ENCODE measurements at regions not wholly inside any gene's neighbourhood (a gene's known extent, or its start where the extent isn't known, plus 50 kb on each side); places are given as distances from the start of the nearest gene placed in this dataset.

GRCh38 chr20:12577213-12577612 lies 431.6 kb upstream of the SPTLC3 start:
- no peak for TF ChIP-seq CTCF (IDR thresholded peaks at IDR 0.05; ENCODE audit: borderline replicate concordance, extremely low read depth, low read length, poor library complexity, severe bottlenecking)
- no peak for TF ChIP-seq EZH2 (IDR thresholded peaks at IDR 0.05; ENCODE audit: borderline replicate concordance, low read depth, low read length, severe bottlenecking)
